ENCODE measurements at regions not wholly inside any gene's neighbourhood (a gene's known extent, or its start where the extent isn't known, plus 50 kb on each side); places are given as distances from the start of the nearest gene placed in this dataset.
A peak's percentile ranks its signal among the peaks of the same experiment; 100 is the strongest.

DNA sequence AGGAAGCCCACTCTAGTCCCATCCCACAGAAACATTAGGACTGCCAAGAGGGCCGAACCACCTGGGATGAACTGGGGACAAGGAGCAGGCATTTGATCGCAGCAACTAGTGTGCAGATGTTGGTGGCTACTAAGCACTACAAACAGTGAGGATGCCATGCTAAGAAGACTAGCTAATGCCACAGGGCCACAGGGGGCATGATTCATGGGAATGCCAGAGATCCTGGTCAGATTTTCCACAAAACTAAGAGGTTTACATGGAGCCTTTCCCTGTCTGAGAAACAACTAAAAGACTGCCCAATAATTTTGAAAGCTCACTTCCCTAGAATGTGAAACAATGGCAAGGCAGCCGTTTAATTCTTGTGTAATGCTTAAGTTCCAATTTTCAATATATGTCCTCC, 375.9 kb upstream of the PTCHD4 start:
- H3K9me3 Mint-ChIP-seq: peaks cover 0 to 1% of the 10 kb centered on the region in 2 experiments; a peak in 1 of 5 replicates
- WGBS (ENCODE audit: extremely low coverage, insufficient read length, low lambda C conversion rate): no CpG with 5 or more reads among the region's 3 CpGs
- no peaks in the 10 kb centered on the region for H3K9me3 ChIP-seq (ENCODE audit: control insufficient read depth, low read depth, low read length)
- no peaks in the 10 kb centered on the region for H3K27me3 ChIP-seq (ENCODE audit: insufficient read depth, low read length)
- H3K27ac Mint-ChIP-seq: no peak overlapping the region
- DNase-seq: no peak
- H4K8ac ChIP-seq (replicated peaks; ENCODE audit: insufficient read length, low read depth, low read length): no peak overlapping the region
- no peak overlapping the region for H3K27ac ChIP-seq (ENCODE audit: insufficient read length, low read depth, low read length)
- H2BK15ac ChIP-seq (ENCODE audit: low read depth, low read length): no peak overlapping the region
- H3K4ac ChIP-seq (ENCODE audit: low read depth, low read length): no peak overlapping the region
- no peak overlapping the region for H2BK120ac ChIP-seq (ENCODE audit: low read depth, low read length, poor library complexity, severe bottlenecking)
- H3K79me1 ChIP-seq (ENCODE audit: insufficient read depth, low read depth, low read length, poor library complexity, severe bottlenecking): no peaks in the 10 kb centered on the region
- H2BK12ac ChIP-seq (ENCODE audit: insufficient read length, low read depth, low read length): no peak overlapping the region
- H4K91ac ChIP-seq (ENCODE audit: insufficient read length, low read depth, low read length): no peak overlapping the region
- no peak overlapping the region for H3K4me2 ChIP-seq (ENCODE audit: insufficient read depth, insufficient read length, low read length)
- 0 out of 7 replicates have a peak, but pooled peaks cover 0 to 5% (median 0%) of the 10 kb centered on the region in 3 experiments for H3K36me3 Mint-ChIP-seq (ENCODE audit: insufficient read depth in 1 of 3, low read depth in 3 of 3)
- H3K4me1 Mint-ChIP-seq: peaks cover 0 to 2% of the 10 kb centered on the region in 2 experiments; a peak in 1 of 4 replicates
- no peak for TF ChIP-seq CTCF (conservative IDR thresholded peaks at IDR 0.05)
- peak overlapping the region; percentile 36; the same call in 1 of the 2 replicates for H3K14ac ChIP-seq (ENCODE audit: insufficient read depth, low read length)
- H3K23ac ChIP-seq (ENCODE audit: insufficient read length, low read depth, low read length): no peak overlapping the region
- H3K56ac ChIP-seq (ENCODE audit: insufficient read length, low read depth, low read length): no peak overlapping the region
- H3K9ac ChIP-seq (ENCODE audit: extremely low read depth, insufficient read length, low read length): no peak overlapping the region
- no peak overlapping the region for H3K4me3 Mint-ChIP-seq
- H2BK20ac ChIP-seq (ENCODE audit: low read depth, low read length, poor library complexity, severe bottlenecking): no peak overlapping the region
- H3K27me3 Mint-ChIP-seq (ENCODE audit: low read depth): no peaks in the 10 kb centered on the region
- no peaks in the 10 kb centered on the region for H3K79me2 ChIP-seq (ENCODE audit: insufficient read depth, low read length)
- no peaks in the 10 kb centered on the region for H3K4me1 ChIP-seq (ENCODE audit: insufficient read depth, low read length)
- no peak overlapping the region for H3K18ac ChIP-seq (ENCODE audit: insufficient read length, low read depth, low read length)
- no peak overlapping the region for H4K5ac ChIP-seq (ENCODE audit: insufficient read length, low read depth, low read length)
- no peak overlapping the region for H2BK5ac ChIP-seq (ENCODE audit: insufficient read length, low read length)
- H4K20me1 ChIP-seq (ENCODE audit: control insufficient read depth, insufficient read depth, insufficient read length): no peaks in the 10 kb centered on the region
- no peak overlapping the region for H2AFZ ChIP-seq (ENCODE audit: low read length)
- no peak overlapping the region for H3T11ph ChIP-seq (ENCODE audit: low read length)
- no peak overlapping the region for H2AK5ac ChIP-seq (ENCODE audit: insufficient read length, low read length)
- H3K23me2 ChIP-seq (ENCODE audit: insufficient read length, low read depth, low read length, poor library complexity, severe bottlenecking): no peaks in the 10 kb centered on the region

All from H9 (cell line).